ENCODE measurements at regions not wholly inside any gene's neighbourhood (a gene's known extent, or its start where the extent isn't known, plus 50 kb on each side); places are given as distances from the start of the nearest gene placed in this dataset.
"Not testable (repeated sequence)": the region's sequence is repeated elsewhere in the genome, so short reads cannot be mapped to it uniquely, and the experiment has no call there.

GRCh38 chr7:68604541-68604940 lies 993.7 kb upstream of the AUTS2 start:
- DNase-seq: no peak

GRCh38 chr7:68610701-68611100 lies 987.6 kb upstream of the AUTS2 start:
- no peak for DNase-seq

- no peak for DNase-seq
These were observed 984.9 kb upstream of the AUTS2 start for GRCh38 chr7:68613405-68613804.

- no peak for DNase-seq
These were observed 984.4 kb upstream of the AUTS2 start for GRCh38 chr7:68613897-68614296.

- no peak for DNase-seq
These were observed 978.7 kb upstream of the AUTS2 start for GRCh38 chr7:68619526-68619925.

- no peak for DNase-seq
These were observed 975.8 kb upstream of the AUTS2 start for GRCh38 chr7:68622500-68622899.

- DNase-seq: no peak
These were observed 975.2 kb upstream of the AUTS2 start for GRCh38 chr7:68623030-68623429.

- no peak for DNase-seq
These were observed 970.9 kb upstream of the AUTS2 start for GRCh38 chr7:68627247-68627864.

GRCh38 chr7:68630914-68631313 lies 967.4 kb upstream of the AUTS2 start:
- not testable (repeated sequence) for DNase-seq

- no peak for DNase-seq
These were observed 958.2 kb upstream of the AUTS2 start for GRCh38 chr7:68640103-68640502.

- no peak for DNase-seq
These were observed 955.5 kb upstream of the AUTS2 start for GRCh38 chr7:68642727-68643126.

GRCh38 chr7:68663392-68663791 lies 934.9 kb upstream of the AUTS2 start:
- DNase-seq: no peak

GRCh38 chr7:68671046-68671445 lies 927.2 kb upstream of the AUTS2 start:
- no peak for DNase-seq

- DNase-seq: no peak
These were observed 926.6 kb upstream of the AUTS2 start for GRCh38 chr7:68671671-68672070.

GRCh38 chr7:68674826-68675225 lies 923.4 kb upstream of the AUTS2 start:
- DNase-seq: no peak

- DNase-seq: no peak
These were observed 921.3 kb upstream of the AUTS2 start for GRCh38 chr7:68676813-68677535.

GRCh38 chr7:68678196-68678595 lies 920.1 kb upstream of the AUTS2 start:
- DNase-seq: no peak

GRCh38 chr7:68679459-68680234 lies 918.6 kb upstream of the AUTS2 start:
- peak in 1 of 2 experiments; percentile 4 for DNase-seq

- no peak for DNase-seq
These were observed 917.9 kb upstream of the AUTS2 start for GRCh38 chr7:68680235-68680872.

GRCh38 chr7:68682910-68683309 lies 915.4 kb upstream of the AUTS2 start:
- DNase-seq: no peak

GRCh38 chr7:68684246-68684839 lies 913.9 kb upstream of the AUTS2 start:
- DNase-seq: no peak

- no peak for DNase-seq
These were observed 913.3 kb upstream of the AUTS2 start for GRCh38 chr7:68684996-68685395.
